Astrocyte (in vitro differentiated cells and primary cell): ENCODE measurements at regions not wholly inside any gene's neighbourhood (a gene's known extent, or its start where the extent isn't known, plus 50 kb on each side); places are given as distances from the start of the nearest gene placed in this dataset.

Experiments used
- CTCF ChIP-seq: IDR thresholded peaks from 2 replicates; pipeline ENCODE4 v1.5.1; 2011; ENCODE audit warnings: low read depth, mild to moderate bottlenecking, inconsistent platforms, low read length, moderate library complexity; ENCODE audit not compliant: insufficient read depth
- EZH2 ChIP-seq: IDR thresholded peaks from 2 replicates; pipeline ENCODE4 v1.6.1; 2012; ENCODE audit warnings: mild to moderate bottlenecking, low read length, inconsistent platforms; ENCODE audit not compliant: insufficient read depth

GRCh38 chr14:78007160-78007559 lies 163.0 kb upstream of the NRXN3 start:
- TF ChIP-seq CTCF: no peak
- no peak for TF ChIP-seq EZH2
